SK-N-SH (cell line): ENCODE measurements at regions not wholly inside any gene's neighbourhood (a gene's known extent, or its start where the extent isn't known, plus 50 kb on each side); places are given as distances from the start of the nearest gene placed in this dataset.

Experiments
- CTCF ChIA-PET: fragments of 300-600, 350-600 bp; formaldehyde crosslinking; extraction: SDS; loops from one replicate; lab custom pipeline; 2021; lab: Yijun Ruan, JAX
- POLR2A ChIA-PET: fragments of 350-600 bp; sonication (Branson Sonifier 250); formaldehyde crosslinking; extraction: SDS; loops from one replicate; lab custom pipeline; 2020; ENCODE audit warnings: antibody characterized with exemption, inconsistent platforms; lab: Yijun Ruan, JAX
- DNase-seq: peaks from one replicate; pipeline ENCODE4 v3.0.0; 2012
- H2AFZ ChIP-seq: fragments of 200-600 bp; sonication (generic); 2 replicates; pipeline ENCODE4 v1.8.1; 2016; ENCODE audit warnings: antibody characterized with exemption, mild to moderate bottlenecking, low read depth
- H3F3A ChIP-seq: fragments of 200-600 bp; sonication (generic); replicated peaks from 2 replicates; pipeline ENCODE3; 2016; ENCODE audit warnings: antibody characterized with exemption, mild to moderate bottlenecking; ENCODE audit not compliant: insufficient read depth
- H3K27ac ChIP-seq, 2 experiments: fragments of 200-500 bp in 1 of 2; fragments of 200-600 bp in 1 of 2; sonication (Bioruptor generic) in 1 of 2; sonication (generic), shearing (Covaris generic) in 1 of 2; 2 replicates each; pipeline versions ENCODE4 v1.5.1 to v1.6.1; 2014 to 2016; ENCODE audit warnings: low read depth in 2 of 2, inconsistent platforms in 1 of 2, low read length in 1 of 2, mild to moderate bottlenecking in 1 of 2, mixed read lengths in 1 of 2
- H3K27me3 ChIP-seq: fragments of 200-600 bp; sonication (generic), shearing (Covaris generic); 2 replicates; pipeline ENCODE4 v1.6.1; 2016; ENCODE audit warnings: mixed run types; ENCODE audit not compliant: insufficient read depth
- H3K36me3 ChIP-seq, 2 experiments: fragments of 200-500 bp in 1 of 2; fragments of 200-600 bp in 1 of 2; sonication (Bioruptor generic) in 1 of 2; sonication (generic) in 1 of 2; replicated peaks in 1 of 2; 2 replicates each; pipeline versions ENCODE3 to v1.5.1; 2014 to 2016; ENCODE audit warnings: low read length in 1 of 2, mild to moderate bottlenecking in 1 of 2; ENCODE audit not compliant: insufficient read depth in 2 of 2, control insufficient read depth in 1 of 2
- H3K4me1 ChIP-seq, 2 experiments: fragments of 200-500 bp in 1 of 2; fragments of 200-600 bp in 1 of 2; sonication (Bioruptor generic) in 1 of 2; sonication (generic), shearing (Covaris generic) in 1 of 2; 2 replicates each; pipeline versions ENCODE4 v1.5.1 to v1.6.1; 2014 to 2016; ENCODE audit warnings: low read depth in 1 of 2, low read length in 1 of 2, mixed run types in 1 of 2; ENCODE audit not compliant: insufficient read depth in 2 of 2, control insufficient read depth in 1 of 2
- H3K4me2 ChIP-seq: fragments of 200-600 bp; sonication (generic), shearing (Covaris generic); 2 replicates; pipeline ENCODE4 v1.6.1; 2017; ENCODE audit warnings: mixed run types
- H3K4me3 ChIP-seq, 2 experiments: fragments of 200-500 bp in 1 of 2; fragments of 200-600 bp in 1 of 2; sonication (Bioruptor generic) in 1 of 2; sonication (generic), shearing (Covaris generic) in 1 of 2; 2 replicates each; pipeline versions ENCODE4 v1.5.1 to v1.8.1; 2014 to 2016; ENCODE audit warnings: low read depth in 2 of 2, inconsistent platforms in 1 of 2, low read length in 1 of 2, mild to moderate bottlenecking in 1 of 2, mixed read lengths in 1 of 2, moderate library complexity in 1 of 2
- H3K79me2 ChIP-seq: fragments of 200-600 bp; sonication (generic); 2 replicates; pipeline ENCODE4 v1.8.1; 2017; ENCODE audit warnings: mild to moderate bottlenecking; ENCODE audit not compliant: insufficient read depth
- H3K9ac ChIP-seq: fragments of 200-600 bp; sonication (generic); 2 replicates; pipeline ENCODE4 v1.6.1; 2017; ENCODE audit warnings: mixed run types
- H3K9me2 ChIP-seq: fragments of 200-600 bp; sonication (generic); 2 replicates; pipeline ENCODE4 v1.6.1; 2017; ENCODE audit warnings: mixed run types
- H3K9me3 ChIP-seq: fragments of 200-600 bp; sonication (generic); 2 replicates; pipeline ENCODE4 v1.6.1; 2017; ENCODE audit warnings: mixed run types, mild to moderate bottlenecking, moderate library complexity
- H4K20me1 ChIP-seq: fragments of 200-600 bp; sonication (generic); 2 replicates; pipeline ENCODE4 v1.6.1; 2017; ENCODE audit warnings: mild to moderate bottlenecking, mixed run types; ENCODE audit not compliant: insufficient read depth
- CHD2 ChIP-seq: fragments of 150-350 bp; IDR thresholded peaks from 2 replicates; pipeline ENCODE4 v1.6.1; 2018; ENCODE audit warnings: low read length; ENCODE audit not compliant: partially characterized antibody
- ELF1 ChIP-seq: IDR thresholded peaks from 2 replicates; pipeline ENCODE4 v1.4.0; 2012
- EP300 ChIP-seq, 2 experiments: IDR thresholded peaks; 2 replicates each; pipeline versions ENCODE4 v1.4.0 to v1.6.1; 2012; ENCODE audit warnings: borderline replicate concordance in 1 of 2, low read depth in 1 of 2, low read length in 1 of 2
- FOSL2 ChIP-seq: IDR thresholded peaks from 2 replicates; pipeline ENCODE4 v1.4.0; 2012; ENCODE audit warnings: low read depth, mild to moderate bottlenecking, moderate library complexity, borderline replicate concordance
- FOXJ3 ChIP-seq: sonication (generic); formaldehyde crosslinking; IDR thresholded peaks from 2 replicates; pipeline ENCODE4 v1.5.1; 2020; ENCODE audit warnings: mild to moderate bottlenecking, missing genetic modification reagents
- GABPA ChIP-seq: IDR thresholded peaks from 2 replicates; pipeline ENCODE4 v1.4.0; 2012; ENCODE audit warnings: low read depth, mild to moderate bottlenecking
- GATA2 ChIP-seq: sonication (generic); formaldehyde crosslinking; IDR thresholded peaks from 2 replicates; pipeline ENCODE4 v1.5.0; 2020; ENCODE audit warnings: mild to moderate bottlenecking, missing genetic modification reagents
- JUND ChIP-seq: IDR thresholded peaks from 2 replicates; pipeline ENCODE4 v1.4.0; 2012
- MEF2A ChIP-seq: IDR thresholded peaks from 2 replicates; pipeline ENCODE4 v1.4.0; 2012; ENCODE audit warnings: low read depth, borderline replicate concordance
- MXI1 ChIP-seq: IDR thresholded peaks from 2 replicates; pipeline ENCODE4 v1.6.1; 2012; ENCODE audit warnings: mild to moderate bottlenecking, low read depth, low read length, improper control_type of control experiment
- NFIC ChIP-seq: IDR thresholded peaks from 2 replicates; pipeline ENCODE4 v1.4.0; 2012; ENCODE audit warnings: borderline replicate concordance
- POLR2AphosphoS5 ChIP-seq: IDR thresholded peaks from 2 replicates; pipeline ENCODE4 v1.6.1; 2012; ENCODE audit warnings: low read depth, low read length
- RFX5 ChIP-seq: IDR thresholded peaks from 2 replicates; pipeline ENCODE4 v1.6.1; 2012; ENCODE audit warnings: mild to moderate bottlenecking, improper control_type of control experiment, low read length
- RXRA ChIP-seq: IDR thresholded peaks from 2 replicates; pipeline ENCODE4 v1.4.0; 2012; ENCODE audit warnings: low read depth, mild to moderate bottlenecking, borderline replicate concordance
- TEAD4 ChIP-seq: IDR thresholded peaks from 2 replicates; pipeline ENCODE4 v1.4.0; 2012; ENCODE audit warnings: mild to moderate bottlenecking, borderline replicate concordance; ENCODE audit not compliant: insufficient read depth
- YY1 ChIP-seq: IDR thresholded peaks from 2 replicates; pipeline ENCODE4 v1.4.0; 2012; ENCODE audit warnings: low read depth, mild to moderate bottlenecking
- WGBS: methylation state at CpG from one replicate; pipeline ENCODE4 v1.1.6; 2017; ENCODE audit warnings: low lambda C conversion rate; 5-methylcytosine and 5-hydroxymethylcytosine counted together
- TF ChIP-seq, protein P1 (sequence below): IDR thresholded peaks from 2 replicates; pipeline ENCODE4 v1.6.1; 2012; ENCODE audit warnings: mild to moderate bottlenecking, low read depth, low read length, moderate library complexity
- TF ChIP-seq, protein P2 (sequence below): fragments of 200-600 bp; sonication (generic); IDR thresholded peaks from 2 replicates; pipeline ENCODE4 v1.6.1; 2017; ENCODE audit warnings: antibody characterized with exemption, mild to moderate bottlenecking, moderate library complexity
- TF ChIP-seq, protein P3 (sequence below): IDR thresholded peaks from 2 replicates; pipeline ENCODE4 v1.4.0; 2012; ENCODE audit warnings: low read depth, borderline replicate concordance
- TF ChIP-seq, protein P4 (sequence below): fragments of 150-350 bp; IDR thresholded peaks from 2 replicates; pipeline ENCODE4 v1.6.1; 2017; ENCODE audit warnings: antibody characterized with exemption, low read length, low read depth, borderline replicate concordance

DNA sequence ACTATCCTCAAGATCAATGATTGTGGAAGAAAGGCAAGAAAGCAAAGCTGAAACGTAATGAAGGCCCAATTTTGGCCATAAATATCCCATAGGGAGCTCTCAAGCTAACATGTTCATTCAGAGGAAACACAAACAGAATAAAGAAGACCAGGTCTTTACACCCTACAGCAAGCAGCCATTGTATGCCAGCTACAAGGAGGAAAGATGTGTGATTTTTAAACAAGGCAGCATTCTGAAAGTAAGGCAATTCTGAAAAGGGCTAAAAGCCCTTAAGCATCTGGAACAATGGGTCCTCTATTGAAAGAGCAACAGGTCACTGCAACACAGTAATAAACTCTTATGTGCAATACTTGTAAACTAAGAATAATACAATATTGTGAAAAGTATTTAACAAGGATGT lies 1002.4 kb downstream of the SLITRK1 start:
- Histone ChIP-seq H3K4me1 (no peaks in the 10 kb centered on the region), H2AFZ (no peak overlapping the region), H3K9me2 (no peaks in the 10 kb centered on the region), H3K27me3 (no peaks in the 10 kb centered on the region), H3K4me3 (no peak overlapping the region), H3K9me3 (no peaks in the 10 kb centered on the region), H3F3A (no peaks in the 10 kb centered on the region), H4K20me1 (no peaks in the 10 kb centered on the region), H3K79me2 (no peaks in the 10 kb centered on the region), H3K9ac (no peak overlapping the region), H3K4me2 (no peak overlapping the region), H3K27ac (no peak overlapping the region)
- POLR2A ChIA-PET = no interaction called here
- no peak for DNase-seq
- CTCF ChIA-PET = interaction anchor here (0.6 kb wide), 1 partner anchor 38 kb away, joined by 3 read pairs; no protein-coding TSS in a partner anchor
- WGBS = 0% methylated on average over 1 of the region's 1 CpG
- no peak for TF ChIP-seq TEAD4
- TF ChIP-seq NFIC = no peak
- no peak for TF ChIP-seq CHD2
- TF ChIP-seq GATA2 (CRISPR knock-in tag) = no peak
- TF ChIP-seq EP300 (IDR thresholded peaks at IDR 0.05; ENCODE audit: borderline replicate concordance in 1 of 2, low read depth in 1 of 2, low read length in 1 of 2) = no peak
- TF ChIP-seq POLR2AphosphoS5 = no peak
- no peak for TF ChIP-seq MEF2A
- no peak for TF ChIP-seq ELF1
- TF ChIP-seq, protein P1, sequence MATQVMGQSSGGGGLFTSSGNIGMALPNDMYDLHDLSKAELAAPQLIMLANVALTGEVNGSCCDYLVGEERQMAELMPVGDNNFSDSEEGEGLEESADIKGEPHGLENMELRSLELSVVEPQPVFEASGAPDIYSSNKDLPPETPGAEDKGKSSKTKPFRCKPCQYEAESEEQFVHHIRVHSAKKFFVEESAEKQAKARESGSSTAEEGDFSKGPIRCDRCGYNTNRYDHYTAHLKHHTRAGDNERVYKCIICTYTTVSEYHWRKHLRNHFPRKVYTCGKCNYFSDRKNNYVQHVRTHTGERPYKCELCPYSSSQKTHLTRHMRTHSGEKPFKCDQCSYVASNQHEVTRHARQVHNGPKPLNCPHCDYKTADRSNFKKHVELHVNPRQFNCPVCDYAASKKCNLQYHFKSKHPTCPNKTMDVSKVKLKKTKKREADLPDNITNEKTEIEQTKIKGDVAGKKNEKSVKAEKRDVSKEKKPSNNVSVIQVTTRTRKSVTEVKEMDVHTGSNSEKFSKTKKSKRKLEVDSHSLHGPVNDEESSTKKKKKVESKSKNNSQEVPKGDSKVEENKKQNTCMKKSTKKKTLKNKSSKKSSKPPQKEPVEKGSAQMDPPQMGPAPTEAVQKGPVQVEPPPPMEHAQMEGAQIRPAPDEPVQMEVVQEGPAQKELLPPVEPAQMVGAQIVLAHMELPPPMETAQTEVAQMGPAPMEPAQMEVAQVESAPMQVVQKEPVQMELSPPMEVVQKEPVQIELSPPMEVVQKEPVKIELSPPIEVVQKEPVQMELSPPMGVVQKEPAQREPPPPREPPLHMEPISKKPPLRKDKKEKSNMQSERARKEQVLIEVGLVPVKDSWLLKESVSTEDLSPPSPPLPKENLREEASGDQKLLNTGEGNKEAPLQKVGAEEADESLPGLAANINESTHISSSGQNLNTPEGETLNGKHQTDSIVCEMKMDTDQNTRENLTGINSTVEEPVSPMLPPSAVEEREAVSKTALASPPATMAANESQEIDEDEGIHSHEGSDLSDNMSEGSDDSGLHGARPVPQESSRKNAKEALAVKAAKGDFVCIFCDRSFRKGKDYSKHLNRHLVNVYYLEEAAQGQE = no peak
- no peak for TF ChIP-seq JUND
- no peak for TF ChIP-seq RXRA
- TF ChIP-seq, protein P2, sequence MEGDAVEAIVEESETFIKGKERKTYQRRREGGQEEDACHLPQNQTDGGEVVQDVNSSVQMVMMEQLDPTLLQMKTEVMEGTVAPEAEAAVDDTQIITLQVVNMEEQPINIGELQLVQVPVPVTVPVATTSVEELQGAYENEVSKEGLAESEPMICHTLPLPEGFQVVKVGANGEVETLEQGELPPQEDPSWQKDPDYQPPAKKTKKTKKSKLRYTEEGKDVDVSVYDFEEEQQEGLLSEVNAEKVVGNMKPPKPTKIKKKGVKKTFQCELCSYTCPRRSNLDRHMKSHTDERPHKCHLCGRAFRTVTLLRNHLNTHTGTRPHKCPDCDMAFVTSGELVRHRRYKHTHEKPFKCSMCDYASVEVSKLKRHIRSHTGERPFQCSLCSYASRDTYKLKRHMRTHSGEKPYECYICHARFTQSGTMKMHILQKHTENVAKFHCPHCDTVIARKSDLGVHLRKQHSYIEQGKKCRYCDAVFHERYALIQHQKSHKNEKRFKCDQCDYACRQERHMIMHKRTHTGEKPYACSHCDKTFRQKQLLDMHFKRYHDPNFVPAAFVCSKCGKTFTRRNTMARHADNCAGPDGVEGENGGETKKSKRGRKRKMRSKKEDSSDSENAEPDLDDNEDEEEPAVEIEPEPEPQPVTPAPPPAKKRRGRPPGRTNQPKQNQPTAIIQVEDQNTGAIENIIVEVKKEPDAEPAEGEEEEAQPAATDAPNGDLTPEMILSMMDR = no peak
- TF ChIP-seq GABPA = no peak
- TF ChIP-seq, all 33 proteins: peak for 0
- H3K36me3 ChIP-seq = no peaks in the 10 kb centered on the region

DNA sequence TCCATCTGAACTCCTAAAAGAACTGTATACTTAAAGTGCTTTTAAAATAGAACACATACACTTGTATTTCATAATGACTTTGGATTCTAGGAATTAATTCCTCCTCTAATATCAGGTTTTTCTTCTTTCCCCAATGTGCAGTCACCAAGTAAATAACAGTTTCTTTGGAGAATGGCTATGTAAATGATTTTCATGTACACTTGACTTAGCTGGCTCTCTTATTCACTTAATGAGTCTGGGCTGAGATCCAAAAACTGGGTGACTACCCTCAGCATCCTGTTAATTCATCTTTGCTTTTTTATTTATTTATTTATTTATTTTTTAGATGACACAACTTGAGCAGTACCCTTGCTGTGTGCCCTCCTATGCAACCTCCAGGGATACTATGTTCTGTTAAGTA lies 1003.7 kb downstream of the SLITRK1 start:
- CTCF ChIA-PET = no interaction called here
- H3F3A ChIP-seq = no peaks in the 10 kb centered on the region
- TF ChIP-seq MXI1 = no peak
- TF ChIP-seq POLR2AphosphoS5 = no peak
- TF ChIP-seq, protein P3, sequence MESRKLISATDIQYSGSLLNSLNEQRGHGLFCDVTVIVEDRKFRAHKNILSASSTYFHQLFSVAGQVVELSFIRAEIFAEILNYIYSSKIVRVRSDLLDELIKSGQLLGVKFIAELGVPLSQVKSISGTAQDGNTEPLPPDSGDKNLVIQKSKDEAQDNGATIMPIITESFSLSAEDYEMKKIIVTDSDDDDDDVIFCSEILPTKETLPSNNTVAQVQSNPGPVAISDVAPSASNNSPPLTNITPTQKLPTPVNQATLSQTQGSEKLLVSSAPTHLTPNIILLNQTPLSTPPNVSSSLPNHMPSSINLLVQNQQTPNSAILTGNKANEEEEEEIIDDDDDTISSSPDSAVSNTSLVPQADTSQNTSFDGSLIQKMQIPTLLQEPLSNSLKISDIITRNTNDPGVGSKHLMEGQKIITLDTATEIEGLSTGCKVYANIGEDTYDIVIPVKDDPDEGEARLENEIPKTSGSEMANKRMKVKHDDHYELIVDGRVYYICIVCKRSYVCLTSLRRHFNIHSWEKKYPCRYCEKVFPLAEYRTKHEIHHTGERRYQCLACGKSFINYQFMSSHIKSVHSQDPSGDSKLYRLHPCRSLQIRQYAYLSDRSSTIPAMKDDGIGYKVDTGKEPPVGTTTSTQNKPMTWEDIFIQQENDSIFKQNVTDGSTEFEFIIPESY = no peak
- no peak for TF ChIP-seq YY1
- TF ChIP-seq RXRA = no peak
- TF ChIP-seq, protein P4, sequence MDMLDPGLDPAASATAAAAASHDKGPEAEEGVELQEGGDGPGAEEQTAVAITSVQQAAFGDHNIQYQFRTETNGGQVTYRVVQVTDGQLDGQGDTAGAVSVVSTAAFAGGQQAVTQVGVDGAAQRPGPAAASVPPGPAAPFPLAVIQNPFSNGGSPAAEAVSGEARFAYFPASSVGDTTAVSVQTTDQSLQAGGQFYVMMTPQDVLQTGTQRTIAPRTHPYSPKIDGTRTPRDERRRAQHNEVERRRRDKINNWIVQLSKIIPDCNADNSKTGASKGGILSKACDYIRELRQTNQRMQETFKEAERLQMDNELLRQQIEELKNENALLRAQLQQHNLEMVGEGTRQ = no peak
- TF ChIP-seq GATA2 (CRISPR knock-in tag) = no peak
- TF ChIP-seq MEF2A = no peak
- TF ChIP-seq FOXJ3 (CRISPR knock-in tag) = no peak
- no peak for TF ChIP-seq RFX5
- no peak for TF ChIP-seq FOSL2

More for the DNA sequence above, 1003.7 kb downstream of the SLITRK1 start:
- Histone ChIP-seq H3K9me2 (no peaks in the 10 kb centered on the region), H3K27me3 (no peaks in the 10 kb centered on the region), H3K4me3 (no peak overlapping the region), H3K4me2 (no peak overlapping the region), H3K9me3 (no peaks in the 10 kb centered on the region), H3K79me2 (no peaks in the 10 kb centered on the region), H3K4me1 (no peaks in the 10 kb centered on the region), H4K20me1 (no peaks in the 10 kb centered on the region), H3K9ac (no peak overlapping the region), H2AFZ (no peak overlapping the region), H3K27ac (no peak overlapping the region), H3K36me3 (no peaks in the 10 kb centered on the region)
- no peak for DNase-seq
- POLR2A ChIA-PET = no interaction called here
